Activated CD8-positive, alpha-beta memory T cell treated with anti-CD3 and anti-CD28 coated beads for 1 hour (primary cell): ENCODE measurements at regions not wholly inside any gene's neighbourhood (a gene's known extent, or its start where the extent isn't known, plus 50 kb on each side); places are given as distances from the start of the nearest gene placed in this dataset.

Source experiments
- DNase-seq, 2 donors: peaks; one replicate each; pipeline ENCODE4 v3.0.0-alpha.2; 2020; ENCODE audit warnings: low read depth in 1 of 2; ENCODE audit errors: extremely low read depth in 1 of 2

GRCh38 chr2:64848945-64849344, 140.3 kb upstream of the SLC1A4 start:
- DNase-seq, result no peak

- no peak for DNase-seq
Measured at GRCh38 chr2:64850642-64851041, 138.6 kb upstream of the SLC1A4 start.

- DNase-seq, result no peak
Measured at GRCh38 chr2:64852771-64853241, 136.4 kb upstream of the SLC1A4 start.

DNA sequence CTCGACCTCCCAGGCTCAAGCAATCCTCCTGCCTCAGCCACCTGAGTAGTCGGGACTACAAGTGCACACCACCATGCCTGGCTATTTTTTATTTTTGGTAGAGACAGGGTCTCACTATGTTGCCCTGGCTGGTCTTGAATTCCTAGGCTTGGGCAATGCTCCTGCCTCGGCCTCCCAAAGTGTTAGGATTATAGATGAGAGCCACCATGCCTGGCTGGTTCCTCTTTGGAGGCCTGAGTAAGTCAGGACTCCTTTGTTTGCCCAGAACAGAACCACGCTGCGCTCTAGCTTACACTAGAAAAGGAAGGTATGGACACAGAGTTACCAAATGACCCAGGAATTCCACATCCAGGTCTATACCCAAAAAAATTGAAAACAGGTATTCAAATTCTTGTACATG, 135.9 kb upstream of the SLC1A4 start:
- DNase-seq, result no peak

- no peak for DNase-seq
Measured at GRCh38 chr2:64853894-64854293, 135.3 kb upstream of the SLC1A4 start.

DNA sequence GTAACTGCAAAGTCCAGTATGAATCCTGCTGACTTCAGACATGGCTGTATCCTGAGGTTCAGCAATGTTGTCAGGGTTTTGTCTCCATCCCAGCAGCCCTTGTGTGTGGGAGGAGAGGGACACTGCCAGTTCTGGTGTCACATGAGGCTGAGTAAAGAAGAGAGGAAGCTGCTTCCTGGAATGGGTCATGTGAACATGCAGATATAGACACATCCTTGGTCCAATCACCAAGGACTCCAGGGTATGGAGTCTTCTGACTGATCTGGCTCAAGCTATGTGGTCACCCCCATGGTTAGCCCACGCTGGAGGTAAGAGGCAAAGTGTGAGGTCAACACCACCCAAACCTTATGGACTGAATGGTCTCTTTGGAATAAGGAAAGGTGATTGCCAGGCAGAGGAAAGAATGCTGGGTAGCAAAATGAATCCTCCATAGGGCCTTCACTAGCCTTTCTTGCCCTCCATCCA, 134.4 kb upstream of the SLC1A4 start:
- DNase-seq, result no peak

DNA sequence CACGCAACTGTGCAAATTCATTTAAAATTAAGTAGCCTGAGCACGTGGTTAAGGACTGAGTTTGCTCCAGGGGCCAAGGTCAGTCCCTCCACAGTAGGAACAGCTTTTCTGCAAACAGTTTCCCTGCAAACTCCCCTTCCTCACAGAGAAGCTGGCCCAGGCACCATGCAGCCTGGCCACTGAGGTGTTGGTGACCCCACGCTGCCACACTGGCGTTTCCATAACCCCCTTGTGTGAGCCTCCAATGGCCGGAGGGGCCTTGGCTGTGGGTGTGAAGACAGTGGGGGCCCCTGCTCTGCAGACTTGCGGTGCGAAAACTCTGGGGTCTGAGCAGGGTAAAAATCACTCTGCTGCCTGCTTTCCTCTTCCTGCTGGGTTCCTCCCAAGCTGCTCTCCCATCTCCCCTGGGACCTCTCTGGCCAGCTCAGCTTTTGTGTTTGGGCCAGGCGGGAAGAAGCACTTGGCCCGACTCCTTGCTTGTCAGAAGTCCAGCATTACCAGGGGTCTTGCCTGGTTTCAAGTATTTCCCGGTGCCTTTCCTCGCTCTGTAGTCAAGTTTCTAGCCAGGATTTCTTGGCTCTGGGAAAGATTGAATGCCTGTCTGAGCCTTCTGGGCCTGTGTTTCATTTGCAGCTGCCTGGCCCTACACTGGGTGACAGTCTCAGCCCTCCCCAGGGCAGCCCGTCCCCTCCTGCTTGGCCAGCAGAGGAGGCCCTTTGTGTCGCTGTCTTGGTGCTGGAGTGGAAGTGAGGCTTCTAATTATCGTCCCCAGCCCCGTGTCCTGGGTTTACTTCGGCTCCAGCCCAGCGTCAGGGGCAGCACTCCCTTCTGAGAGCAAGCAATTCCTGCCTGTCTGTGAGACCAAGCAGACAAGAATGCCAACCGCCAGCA, 131.4 kb upstream of the SLC1A4 start:
- no peak for DNase-seq

DNA sequence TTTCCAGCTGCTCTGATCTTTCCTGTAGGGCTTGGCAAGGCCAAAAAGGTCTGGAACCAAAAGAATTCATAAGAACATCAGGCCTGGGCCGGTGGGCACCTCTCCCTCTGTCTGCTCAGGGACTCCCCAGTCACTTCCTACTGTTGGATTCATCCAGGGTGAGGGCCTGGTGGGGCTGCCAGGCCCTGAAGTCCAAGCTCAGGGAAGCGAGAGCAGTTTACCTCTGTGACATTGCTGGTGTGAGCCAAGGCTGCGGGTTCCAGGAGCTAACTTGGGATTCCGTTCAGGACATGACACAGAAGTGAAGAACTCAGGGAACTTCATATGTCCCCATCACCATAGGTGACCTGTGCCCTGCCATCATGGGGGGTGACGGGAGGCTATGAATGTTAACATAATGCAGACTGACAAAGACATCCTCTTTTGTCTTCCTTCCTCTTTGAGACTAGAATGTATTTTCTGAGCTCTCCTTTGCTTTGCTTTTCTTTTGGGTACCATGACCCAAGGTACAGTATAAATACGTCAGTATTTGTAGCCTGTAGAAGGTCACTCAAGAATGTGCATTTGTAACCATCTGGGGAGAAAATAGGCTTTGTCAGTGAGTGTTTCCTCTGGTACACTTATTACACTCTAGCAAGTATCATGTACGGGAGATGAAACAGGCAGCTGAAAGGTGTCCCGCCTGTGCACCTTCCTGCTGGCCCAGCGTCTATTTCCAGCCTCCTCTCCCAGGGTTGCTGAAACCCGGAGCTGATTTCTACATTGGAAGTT, 130.5 kb upstream of the SLC1A4 start:
- DNase-seq, result no peak

GRCh38 chr2:64859312-64860212, 129.6 kb upstream of the SLC1A4 start:
- no peak for DNase-seq

GRCh38 chr2:64860276-64860885, 128.8 kb upstream of the SLC1A4 start:
- no peak for DNase-seq

DNA sequence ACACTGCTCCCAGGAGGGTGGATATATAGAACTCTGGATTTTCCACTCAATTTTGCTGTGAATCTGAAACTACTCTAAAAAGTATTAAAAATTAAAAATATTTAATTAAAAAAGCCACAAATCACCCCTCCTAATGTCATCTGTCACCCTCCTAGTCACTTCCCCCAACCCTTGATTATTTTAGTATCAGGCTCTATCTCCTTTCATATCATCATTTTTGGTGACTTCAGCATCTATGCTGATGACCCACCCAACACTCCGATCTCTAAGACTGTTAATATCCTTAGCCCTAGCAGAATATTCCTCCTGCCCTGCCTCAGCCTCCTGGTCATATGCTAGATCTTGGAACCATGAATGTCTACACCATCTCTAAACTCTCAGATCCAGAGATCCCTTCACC, 128.3 kb upstream of the SLC1A4 start:
- DNase-seq, result no peak

GRCh38 chr2:64861452-64862397, 127.5 kb upstream of the SLC1A4 start:
- no peak for DNase-seq

DNA sequence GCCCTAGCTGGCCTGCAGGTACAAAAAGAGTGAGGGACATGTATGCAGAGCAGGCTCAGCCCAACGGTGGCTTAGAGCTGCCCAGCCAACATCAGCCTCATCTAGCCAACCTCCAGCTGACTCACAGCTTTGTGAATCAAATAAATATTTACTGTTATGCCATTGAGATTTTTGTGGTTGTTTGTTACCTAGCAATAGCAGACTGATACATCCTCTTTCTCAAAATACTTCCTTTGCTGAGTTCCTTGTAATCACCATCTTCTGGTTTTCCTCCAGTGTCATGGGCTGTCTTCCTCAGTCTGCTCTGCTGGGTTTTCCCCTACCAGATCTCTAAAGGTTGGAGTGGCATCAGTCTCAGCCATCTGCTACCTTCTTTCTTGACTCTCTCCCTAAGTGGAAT, 126.6 kb upstream of the SLC1A4 start:
- DNase-seq, result no peak

DNA sequence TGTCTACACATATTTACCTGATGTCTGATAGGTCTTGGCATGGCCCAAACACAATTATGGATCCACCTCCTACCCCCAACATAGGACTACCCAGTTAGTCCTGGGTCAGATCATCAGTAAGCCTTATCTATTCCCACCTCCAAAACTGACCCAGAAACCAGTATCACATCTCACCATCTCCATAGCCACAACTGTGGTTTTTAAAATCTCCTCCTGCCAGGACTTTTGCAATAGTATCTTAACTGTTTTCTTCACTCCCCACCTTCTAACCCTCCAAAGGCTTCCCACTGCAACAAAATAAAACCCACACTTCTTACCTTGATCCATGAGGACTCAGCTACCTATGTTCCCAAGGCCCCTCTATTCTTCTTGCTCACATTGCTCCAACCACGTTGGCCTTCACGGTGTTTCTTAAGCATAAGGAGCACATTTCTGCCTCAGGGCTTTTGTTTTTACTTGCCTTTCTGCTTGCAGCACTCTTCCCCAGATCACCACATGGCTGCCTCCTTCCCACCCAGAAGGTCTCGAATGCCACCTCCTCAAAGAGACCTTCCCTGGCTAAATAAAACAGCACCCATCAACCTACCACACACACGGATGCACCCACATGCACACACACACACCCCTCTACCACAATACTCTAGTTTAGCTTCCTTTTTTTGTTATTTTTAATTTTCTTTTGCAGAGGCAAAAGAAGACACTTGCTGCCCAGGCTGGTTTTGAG, 125.9 kb upstream of the SLC1A4 start:
- DNase-seq, result no peak

- DNase-seq, result peak; percentile 18 to 46
Measured at GRCh38 chr2:64865073-64865830, 123.9 kb upstream of the SLC1A4 start.

GRCh38 chr2:64865831-64866345, 123.3 kb upstream of the SLC1A4 start:
- no peak for DNase-seq

- no peak for DNase-seq
Measured at GRCh38 chr2:64866797-64867196, 122.4 kb upstream of the SLC1A4 start.
